IMR-90 (cell line): ENCODE measurements at regions not wholly inside any gene's neighbourhood (a gene's known extent, or its start where the extent isn't known, plus 50 kb on each side); places are given as distances from the start of the nearest gene placed in this dataset.

Experiments used
- ATAC-seq: fragments of 200-7000 bp; cut with Tn5 transposase; 2 replicates; pipeline ENCODE4 v1.9.1; 2020; ENCODE audit warnings: low read depth, mild to moderate bottlenecking, moderate library complexity
- BruUV-seq: library from RNA; stranded (reverse); fragments of 400-500 nt; replicated peaks from 2 replicates; lab custom pipeline; 2021; lab: Mats Ljungman, UMichigan
- CTCF ChIA-PET: fragments of 300-600 bp; formaldehyde crosslinking; extraction: SDS; loops from one replicate; lab custom pipeline; 2021; ENCODE audit warnings: antibody characterized with exemption; lab: Yijun Ruan, JAX
- POLR2A ChIA-PET: fragments of 300-600 bp; sonication (Branson Sonifier 250); formaldehyde crosslinking; loops from one replicate; lab custom pipeline; 2022; ENCODE audit warnings: antibody characterized with exemption; ENCODE audit not compliant: unreplicated experiment; lab: Charles Lee
- DNase-seq: peaks from one replicate; pipeline ENCODE4 v3.0.0; 2013
- H2AFZ ChIP-seq: replicated peaks from 2 replicates; pipeline ENCODE3; 2013; ENCODE audit warnings: low read length, mild to moderate bottlenecking; ENCODE audit not compliant: poor library complexity
- H2AK5ac ChIP-seq: 2 replicates; pipeline ENCODE4 v1.6.1; 2013; ENCODE audit warnings: low read depth, low read length, inconsistent platforms
- H2AK9ac ChIP-seq: replicated peaks from 2 replicates; pipeline ENCODE3; 2013; ENCODE audit warnings: mild to moderate bottlenecking, low read depth, low read length, moderate library complexity; ENCODE audit not compliant: poor library complexity
- H2BK120ac ChIP-seq: 2 replicates; pipeline ENCODE4 v1.6.1; 2013; ENCODE audit warnings: low read depth, low read length, inconsistent platforms
- H2BK15ac ChIP-seq: 3 replicates; pipeline ENCODE4 v1.6.1; 2013; ENCODE audit warnings: low read depth, low read length, inconsistent platforms
- H2BK20ac ChIP-seq: 2 replicates; pipeline ENCODE4 v1.6.1; 2013; ENCODE audit warnings: low read depth, mild to moderate bottlenecking, inconsistent platforms, low read length, moderate library complexity
- H2BK5ac ChIP-seq: 2 replicates; pipeline ENCODE4 v1.6.1; 2013; ENCODE audit warnings: mild to moderate bottlenecking, low read depth, low read length, inconsistent platforms; ENCODE audit not compliant: poor library complexity, severe bottlenecking
- H3K14ac ChIP-seq: replicated peaks from 2 replicates; pipeline ENCODE4 v1.6.1; 2013; ENCODE audit warnings: low read depth, low read length, inconsistent platforms
- H3K18ac ChIP-seq: 2 replicates; pipeline ENCODE4 v1.6.1; 2013; ENCODE audit warnings: low read depth, low read length, control low read depth
- H3K23ac ChIP-seq: 2 replicates; pipeline ENCODE4 v1.6.1; 2013; ENCODE audit warnings: low read depth, low read length, inconsistent platforms
- H3K27ac ChIP-seq: 2 replicates; pipeline ENCODE4 v1.5.1; 2013; ENCODE audit warnings: mild to moderate bottlenecking, control low read depth, low read length; ENCODE audit not compliant: insufficient read depth
- H3K27me3 ChIP-seq: 2 replicates; pipeline ENCODE4 v1.6.1; 2013; ENCODE audit warnings: low read length; ENCODE audit not compliant: control insufficient read depth, insufficient read depth
- H3K36me3 ChIP-seq: 2 replicates; pipeline ENCODE4 v1.6.1; 2013; ENCODE audit warnings: low read length, mixed read lengths; ENCODE audit not compliant: control insufficient read depth, insufficient read depth
- H3K4ac ChIP-seq: 2 replicates; pipeline ENCODE4 v1.6.1; 2013; ENCODE audit warnings: low read depth, low read length, inconsistent platforms
- H3K4me1 ChIP-seq: 2 replicates; pipeline ENCODE4 v1.6.1; 2013; ENCODE audit warnings: low read length, mixed read lengths; ENCODE audit not compliant: control insufficient read depth, insufficient read depth
- H3K4me2 ChIP-seq: 2 replicates; pipeline ENCODE4 v1.6.1; 2013; ENCODE audit warnings: low read depth, mild to moderate bottlenecking, control low read depth, low read length, moderate library complexity
- H3K4me3 ChIP-seq: 2 replicates; pipeline ENCODE4 v1.5.1; 2013; ENCODE audit warnings: low read depth, mild to moderate bottlenecking, control low read depth, low read length, moderate library complexity; ENCODE audit not compliant: insufficient read depth
- H3K56ac ChIP-seq: 2 replicates; pipeline ENCODE4 v1.6.1; 2013; ENCODE audit warnings: low read length, inconsistent platforms; ENCODE audit not compliant: insufficient read depth; ENCODE audit errors: extremely low read depth
- H3K79me1 ChIP-seq, 2 experiments: 2 replicates each; pipeline ENCODE4 v1.6.1; 2013; ENCODE audit warnings: low read length in 2 of 2, inconsistent platforms in 1 of 2, low read depth in 1 of 2
- H3K9ac ChIP-seq: 2 replicates; pipeline ENCODE4 v1.6.1; 2013; ENCODE audit warnings: low read depth, low read length, control low read depth
- H3K9me1 ChIP-seq: 2 replicates; pipeline ENCODE4 v1.6.1; 2013; ENCODE audit warnings: low read length, inconsistent platforms; ENCODE audit not compliant: insufficient read depth
- H3K9me3 ChIP-seq: 2 replicates; pipeline ENCODE4 v1.6.1; 2013; ENCODE audit warnings: low read length; ENCODE audit not compliant: control insufficient read depth, insufficient read depth
- H4K20me1 ChIP-seq: 2 replicates; pipeline ENCODE4 v1.6.1; 2013; ENCODE audit warnings: low read length, inconsistent platforms; ENCODE audit not compliant: insufficient read depth
- H4K5ac ChIP-seq: 2 replicates; pipeline ENCODE4 v1.6.1; 2013; ENCODE audit warnings: mild to moderate bottlenecking, low read depth, low read length, control low read depth
- H4K8ac ChIP-seq, 2 experiments: 2 replicates each; pipeline ENCODE4 v1.6.1; 2013; ENCODE audit warnings: low read depth in 2 of 2, low read length in 2 of 2, control low read depth in 1 of 2, inconsistent platforms in 1 of 2
- H4K91ac ChIP-seq: 2 replicates; pipeline ENCODE4 v1.6.1; 2013; ENCODE audit warnings: low read depth, low read length, inconsistent platforms; ENCODE audit not compliant: insufficient read depth
- BHLHE40 ChIP-seq: fragments of 150-350 bp; IDR thresholded peaks from 2 replicates; pipeline ENCODE4 v1.6.1; 2016; ENCODE audit warnings: mild to moderate bottlenecking, low read depth, low read length
- CHD1 ChIP-seq: IDR thresholded peaks from 2 replicates; pipeline ENCODE4 v1.6.1; 2012; ENCODE audit warnings: low read depth, low read length, improper control_type of control experiment
- FOS ChIP-seq: fragments of 150-350 bp; IDR thresholded peaks from 2 replicates; pipeline ENCODE4 v1.6.1; 2016; ENCODE audit warnings: low read depth, low read length
- MAZ ChIP-seq: IDR thresholded peaks from 2 replicates; pipeline ENCODE4 v1.6.1; 2012; ENCODE audit warnings: low read depth, mild to moderate bottlenecking, low read length, improper control_type of control experiment, moderate library complexity, borderline replicate concordance
- POLR2A ChIP-seq: IDR thresholded peaks from 2 replicates; pipeline ENCODE4 v1.6.1; 2012; ENCODE audit warnings: mild to moderate bottlenecking, low read depth, low read length
- RFX5 ChIP-seq: IDR thresholded peaks from 2 replicates; pipeline ENCODE4 v1.8.0; 2012; ENCODE audit warnings: low read depth, mild to moderate bottlenecking, low read length, moderate library complexity
- dilution Hi-C: fragments of 300-500 bp; cut with HindIII; formaldehyde crosslinking; loops from one replicate; pipeline ENCODE4 v1.14.3; 2018; ENCODE audit warnings: low sequenced_read_pairs; ENCODE audit not compliant: unreplicated experiment
- in situ Hi-C: fragments of 300-500 bp; cut with MboI; formaldehyde crosslinking; loops from 3 replicates; pipeline ENCODE4 v1.14.3; 2019; ENCODE audit warnings: low sequenced_read_pairs, inconsistent platforms, mixed read lengths
- intact Hi-C: fragments of 100-400 bp; cut with micrococcal nuclease; formaldehyde crosslinking; loops from 2 replicates; pipeline ENCODE4 v1.10.0; 2022
- TF ChIP-seq, protein P1 (sequence below): fragments of 150-350 bp; IDR thresholded peaks from 2 replicates; pipeline ENCODE4 v1.6.1; 2016; ENCODE audit warnings: low read depth, mild to moderate bottlenecking, low read length, moderate library complexity, borderline replicate concordance
- TF ChIP-seq, protein P2 (sequence below): fragments of 150-350 bp; IDR thresholded peaks from 2 replicates; pipeline ENCODE4 v1.6.1; 2017; ENCODE audit warnings: mild to moderate bottlenecking, antibody characterized with exemption, low read length, low read depth

DNA sequence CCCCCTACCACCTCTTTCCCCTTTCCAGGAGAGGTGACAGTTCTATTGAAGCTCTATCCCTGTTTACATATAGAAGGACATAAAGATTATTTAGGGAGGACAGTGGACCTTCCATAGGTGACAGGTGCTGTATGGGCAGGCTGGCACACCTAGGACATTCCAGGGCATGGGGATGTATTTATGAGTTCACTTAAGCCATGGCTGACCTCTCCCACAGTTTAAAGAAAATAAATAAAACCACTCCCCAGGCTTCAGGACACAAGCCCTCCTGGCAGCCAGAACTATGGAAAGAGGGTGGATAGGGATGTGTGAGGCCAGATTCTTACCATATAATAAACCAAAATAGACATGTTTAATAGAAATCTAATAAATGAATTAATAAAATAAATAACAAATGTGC lies 85.6 kb upstream of the HOXC13 start:
- POLR2A ChIA-PET: no interaction called here
- Histone ChIP-seq H3K4ac (no peak overlapping the region), H3K23ac (no peak overlapping the region), H2BK20ac (no peak overlapping the region), H3K4me1 (no peaks in the 10 kb centered on the region), H3K27me3 (peaks cover 29% of the 10 kb centered on the region), H3K79me1 (no peaks in the 10 kb centered on the region), H2BK15ac (no peak overlapping the region), H2AK9ac (no peak overlapping the region), H2BK120ac (no peak overlapping the region), H4K5ac (no peak overlapping the region), H2AFZ (no peak overlapping the region), H3K9me3 (no peaks in the 10 kb centered on the region), H3K9ac (no peak overlapping the region), H3K56ac (no peak overlapping the region), H3K36me3 (no peaks in the 10 kb centered on the region), H3K18ac (no peak overlapping the region), H3K9me1 (no peaks in the 10 kb centered on the region), H4K8ac (no peak overlapping the region), H2AK5ac (no peak overlapping the region), H3K4me3 (no peak overlapping the region), H4K91ac (no peak overlapping the region), H3K27ac (no peak overlapping the region), H3K14ac (no peak overlapping the region), H2BK5ac (no peak overlapping the region), H3K4me2 (no peak overlapping the region), H4K20me1 (no peaks in the 10 kb centered on the region)
- intact Hi-C loops: no loop called here
- dilution Hi-C loops: no loop called here
- in situ Hi-C loops: no loop called here
- ATAC-seq: no peak
- no peak for TF ChIP-seq BHLHE40
- TF ChIP-seq, protein P1, sequence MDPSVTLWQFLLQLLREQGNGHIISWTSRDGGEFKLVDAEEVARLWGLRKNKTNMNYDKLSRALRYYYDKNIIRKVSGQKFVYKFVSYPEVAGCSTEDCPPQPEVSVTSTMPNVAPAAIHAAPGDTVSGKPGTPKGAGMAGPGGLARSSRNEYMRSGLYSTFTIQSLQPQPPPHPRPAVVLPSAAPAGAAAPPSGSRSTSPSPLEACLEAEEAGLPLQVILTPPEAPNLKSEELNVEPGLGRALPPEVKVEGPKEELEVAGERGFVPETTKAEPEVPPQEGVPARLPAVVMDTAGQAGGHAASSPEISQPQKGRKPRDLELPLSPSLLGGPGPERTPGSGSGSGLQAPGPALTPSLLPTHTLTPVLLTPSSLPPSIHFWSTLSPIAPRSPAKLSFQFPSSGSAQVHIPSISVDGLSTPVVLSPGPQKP: no peak
- no peak for TF ChIP-seq POLR2A
- no peak for TF ChIP-seq CHD1
- TF ChIP-seq, protein P2, sequence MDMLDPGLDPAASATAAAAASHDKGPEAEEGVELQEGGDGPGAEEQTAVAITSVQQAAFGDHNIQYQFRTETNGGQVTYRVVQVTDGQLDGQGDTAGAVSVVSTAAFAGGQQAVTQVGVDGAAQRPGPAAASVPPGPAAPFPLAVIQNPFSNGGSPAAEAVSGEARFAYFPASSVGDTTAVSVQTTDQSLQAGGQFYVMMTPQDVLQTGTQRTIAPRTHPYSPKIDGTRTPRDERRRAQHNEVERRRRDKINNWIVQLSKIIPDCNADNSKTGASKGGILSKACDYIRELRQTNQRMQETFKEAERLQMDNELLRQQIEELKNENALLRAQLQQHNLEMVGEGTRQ: no peak
- no peak for TF ChIP-seq MAZ
- TF ChIP-seq RFX5: no peak
- no peak for TF ChIP-seq FOS
- CTCF ChIA-PET: no interaction called here
- BruUV-seq: no TSS peak
- DNase-seq: no peak
